ENCODE measurements at regions not wholly inside any gene's neighbourhood (a gene's known extent, or its start where the extent isn't known, plus 50 kb on each side); places are given as distances from the start of the nearest gene placed in this dataset.
"Not testable (repeated sequence)": the region's sequence is repeated elsewhere in the genome, so short reads cannot be mapped to it uniquely, and the experiment has no call there.

GRCh38 chr7:149975608-149976007 lies 101.8 kb downstream of the ATP6V0E2 start:
- TF ChIP-seq POLR2A, CTCF (IDR thresholded peaks at IDR 0.05): not testable (repeated sequence)

Measured in right lobe of liver (tissue), 4 donors.